GM21717 (cell line): ENCODE measurements at regions not wholly inside any gene's neighbourhood (a gene's known extent, or its start where the extent isn't known, plus 50 kb on each side); places are given as distances from the start of the nearest gene placed in this dataset.

ENCODE experiments used
- ATAC-seq: cut with Tn5 transposase; IDR thresholded peaks from one replicate; pipeline ENCODE4 v1.9.1; 2021; ENCODE audit warnings: mild to moderate bottlenecking, moderate library complexity; ENCODE audit not compliant: unreplicated experiment

DNA sequence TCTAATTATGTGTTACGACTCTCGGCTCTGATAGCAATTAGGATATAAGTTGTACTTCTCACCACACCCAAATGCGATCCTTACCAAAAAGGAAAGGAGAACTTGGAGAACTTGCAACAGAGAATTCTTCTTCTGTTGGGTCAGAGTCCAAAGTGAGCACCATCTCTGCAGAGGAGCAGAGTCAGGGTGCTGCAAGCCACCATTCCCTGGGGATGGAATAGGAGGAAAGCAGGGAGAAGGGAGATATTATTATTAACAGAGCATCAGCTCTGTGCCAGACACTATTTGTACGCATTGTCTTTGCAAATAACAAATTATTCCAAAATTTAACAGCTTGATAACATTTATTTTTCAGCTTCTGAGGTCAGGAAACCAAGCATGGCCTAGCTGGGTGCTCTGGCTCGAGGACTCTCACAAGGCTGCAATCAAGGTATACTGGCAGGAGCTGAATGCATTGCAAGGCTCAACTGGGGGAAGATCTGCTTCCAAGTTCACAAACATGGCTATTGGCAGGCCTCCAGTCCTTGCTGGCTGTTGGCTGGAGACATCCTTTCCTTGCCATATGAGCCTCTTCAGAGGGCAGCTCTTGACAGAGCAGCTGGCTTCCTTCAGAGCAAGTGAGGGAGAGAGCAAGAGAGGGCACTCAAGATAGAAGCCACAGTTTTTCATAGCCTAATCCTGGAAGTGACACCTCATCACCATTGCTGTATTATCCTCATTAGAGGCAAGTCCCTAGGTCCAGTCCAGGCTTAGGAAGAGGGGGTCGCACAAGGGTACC, 296.2 kb upstream of the CDH5 start:
- no peak for ATAC-seq

DNA sequence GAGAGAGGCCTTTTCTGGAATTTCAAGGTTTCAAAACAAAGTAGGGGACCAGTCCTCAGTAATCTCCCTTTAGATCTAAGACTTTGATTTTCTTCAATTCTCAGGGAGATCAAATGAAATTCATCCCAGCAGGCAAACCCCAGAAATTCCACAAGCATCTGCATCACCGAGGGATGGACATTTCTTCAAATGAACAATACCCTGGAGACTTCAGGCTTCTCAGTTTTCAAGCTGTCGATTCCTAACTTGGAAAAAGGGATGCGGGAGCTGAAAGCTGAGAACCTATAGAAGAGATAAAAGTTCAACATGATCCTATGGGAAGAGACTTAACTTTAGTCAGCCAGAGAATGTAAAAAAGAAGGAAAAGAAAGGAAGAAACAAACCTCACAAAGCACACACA, 296.9 kb upstream of the CDH5 start:
- ATAC-seq: no peak

DNA sequence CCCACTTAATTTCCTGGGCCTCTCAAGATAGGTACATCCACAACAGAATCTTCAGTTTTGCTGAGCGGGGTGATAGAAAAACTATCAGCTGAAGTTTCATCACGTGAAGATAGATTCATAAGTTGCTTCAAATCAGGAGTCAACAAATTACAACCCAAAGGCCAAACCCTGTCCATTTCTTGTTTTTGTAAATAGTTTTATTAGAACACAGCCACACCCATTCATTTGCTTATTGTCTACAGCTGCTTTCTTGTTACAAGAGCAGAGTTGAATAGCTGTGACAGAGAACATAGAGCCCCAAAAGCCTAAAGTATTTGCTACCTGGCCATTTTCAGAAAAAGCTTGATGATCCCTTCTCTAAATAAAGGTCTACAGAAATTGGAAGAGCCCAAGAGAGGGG, 300.1 kb upstream of the CDH5 start:
- no peak for ATAC-seq

DNA sequence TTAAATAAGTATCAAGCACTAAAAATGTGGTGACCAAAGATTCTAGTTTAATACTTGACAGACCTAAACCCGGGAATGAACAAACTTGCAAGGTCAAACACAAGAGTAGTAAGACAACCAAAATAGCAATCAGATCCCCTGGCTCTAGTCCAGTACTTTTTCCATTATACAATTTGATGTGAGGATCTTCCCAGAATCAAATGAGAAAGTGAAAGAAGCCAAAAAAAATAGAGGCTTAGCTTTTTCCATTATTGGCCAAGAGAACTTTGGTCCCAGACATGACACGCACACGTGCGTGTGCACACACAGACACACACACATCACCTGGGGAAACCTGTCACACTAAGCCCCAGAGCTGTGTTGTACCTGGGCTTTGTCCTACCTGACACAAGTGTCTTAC, 300.6 kb upstream of the CDH5 start:
- ATAC-seq: no peak

DNA sequence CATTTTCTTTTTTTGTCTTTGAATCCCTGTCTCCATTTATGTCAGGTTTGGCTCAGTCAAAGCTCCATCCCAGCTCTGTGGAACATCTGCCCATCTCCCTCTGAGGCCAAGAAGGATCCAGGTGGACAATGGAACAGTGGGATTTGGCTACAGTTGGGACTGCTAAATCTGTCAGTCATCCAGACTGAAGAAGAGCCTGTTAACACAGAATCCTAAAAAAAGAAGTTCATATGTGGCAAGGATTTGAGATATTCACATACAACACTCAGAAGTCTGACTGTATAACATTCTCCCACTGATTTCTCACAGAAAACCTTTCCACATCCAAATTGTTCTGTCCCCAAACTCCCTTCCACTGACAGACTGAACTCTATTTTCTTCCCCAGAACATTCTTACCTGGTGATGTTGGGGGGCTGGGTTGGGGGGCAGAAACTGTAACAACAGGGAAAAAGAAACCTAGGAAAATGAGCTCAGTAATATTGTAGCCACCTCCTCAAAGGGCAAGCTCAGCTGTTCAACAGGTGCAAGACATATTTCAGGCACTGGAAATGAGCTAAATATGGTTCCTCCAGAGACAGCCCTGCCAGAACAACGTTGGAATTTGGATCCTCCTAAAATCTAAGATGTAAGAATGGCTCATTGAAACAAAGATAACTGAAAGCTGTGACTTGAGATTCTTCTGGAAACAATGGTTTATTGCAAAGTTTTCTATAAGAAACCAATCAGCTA, 301.5 kb upstream of the CDH5 start:
- no peak for ATAC-seq

DNA sequence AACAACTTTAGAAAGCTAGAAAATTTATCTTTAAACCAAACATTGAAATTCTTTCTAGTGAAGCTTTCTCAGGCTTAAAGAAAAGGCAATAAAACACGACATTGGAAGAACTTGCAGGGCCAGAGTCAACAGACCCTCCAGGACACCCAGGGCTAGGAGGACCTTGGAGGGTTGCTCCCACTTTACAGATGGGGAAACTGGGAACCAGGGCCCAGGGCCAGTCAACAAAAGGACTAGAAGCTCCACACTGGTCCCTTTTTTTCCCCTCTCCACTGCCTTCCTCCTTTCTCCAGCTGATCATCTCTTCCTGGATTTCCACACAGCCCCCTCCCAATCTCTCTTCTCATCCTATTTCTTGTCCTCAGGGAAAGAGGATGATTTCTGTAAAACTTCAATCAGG, 307.7 kb upstream of the CDH5 start:
- no peak for ATAC-seq

DNA sequence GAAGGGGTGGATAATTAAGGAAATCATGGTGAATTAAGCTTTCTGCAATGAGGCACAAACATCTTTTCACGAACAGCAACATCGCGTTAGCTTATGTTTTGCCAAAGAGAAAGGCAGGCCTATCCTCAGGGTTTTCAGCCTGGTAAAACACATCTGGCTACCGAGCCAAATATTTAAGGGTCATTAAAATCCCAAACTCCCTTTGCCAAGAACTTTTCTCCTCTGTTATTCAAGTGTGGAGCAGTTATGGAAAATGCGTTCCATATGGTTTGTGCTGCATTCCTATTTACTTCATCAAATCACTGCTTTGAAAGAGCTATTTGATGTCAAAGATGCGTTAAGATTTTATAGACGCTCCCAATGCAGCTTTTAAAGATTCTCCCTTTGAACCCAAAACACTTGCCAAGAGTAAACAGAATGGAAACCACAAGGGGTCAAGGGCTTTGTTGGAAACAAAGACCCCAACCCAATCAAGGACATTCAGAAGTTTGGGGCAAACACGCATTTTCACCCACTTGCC, 308.3 kb upstream of the CDH5 start:
- ATAC-seq: no peak

DNA sequence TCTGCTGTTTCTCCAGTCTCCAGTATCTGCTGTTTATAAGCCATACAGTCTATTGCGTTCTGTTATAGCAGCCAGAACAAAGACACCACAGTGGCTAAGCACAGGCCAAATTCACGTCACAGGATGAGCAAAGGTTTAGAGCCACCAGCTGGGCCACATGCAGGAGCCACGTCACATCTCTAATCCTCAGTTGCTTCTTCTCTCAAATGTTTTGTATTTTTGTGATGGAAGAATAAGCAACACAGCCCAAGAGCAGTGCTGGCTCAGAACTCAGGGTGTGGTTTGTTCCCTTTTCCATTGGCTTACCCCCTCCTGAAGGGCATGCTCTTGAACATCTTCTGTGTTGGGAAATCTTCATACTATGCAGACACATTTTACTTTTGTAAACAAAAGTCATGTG, 309.4 kb upstream of the CDH5 start:
- no peak for ATAC-seq

DNA sequence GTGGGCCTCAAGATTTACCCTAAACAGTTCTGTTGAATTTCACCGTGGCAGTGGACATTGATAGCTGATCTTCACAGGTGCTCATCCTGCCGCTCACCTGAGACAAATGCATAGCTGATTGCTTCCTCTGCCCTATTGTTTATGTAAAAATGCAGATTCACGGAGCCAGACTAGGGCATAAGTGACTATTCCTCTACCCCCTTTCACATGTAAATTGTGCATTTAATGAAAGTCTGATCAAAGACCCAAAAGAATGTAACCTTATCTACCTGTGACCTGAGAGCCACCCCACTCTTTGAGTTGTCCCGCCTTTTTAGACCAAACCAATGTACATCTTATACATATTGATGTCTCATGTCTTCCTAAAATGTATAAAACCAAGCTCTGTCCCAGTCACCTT, 312.4 kb upstream of the CDH5 start:
- no peak for ATAC-seq

DNA sequence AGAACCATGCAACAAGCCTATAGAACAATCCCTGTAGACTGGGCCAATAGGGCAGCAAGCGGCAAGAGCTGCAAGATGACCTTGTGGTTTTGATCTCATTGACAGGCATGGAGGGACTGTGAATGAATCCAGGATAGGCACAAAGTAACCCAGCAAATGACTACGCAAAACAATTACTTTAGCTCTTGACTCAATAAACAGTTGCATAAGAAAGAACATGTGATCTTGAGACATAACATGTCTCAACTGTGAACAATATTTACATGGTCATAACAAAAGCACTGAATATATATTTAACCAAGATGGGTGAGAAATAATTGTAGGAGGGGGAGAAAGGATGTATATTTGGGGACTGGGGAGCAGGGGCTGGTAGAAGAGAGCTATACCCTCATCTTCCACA, 313.7 kb upstream of the CDH5 start:
- ATAC-seq: no peak

DNA sequence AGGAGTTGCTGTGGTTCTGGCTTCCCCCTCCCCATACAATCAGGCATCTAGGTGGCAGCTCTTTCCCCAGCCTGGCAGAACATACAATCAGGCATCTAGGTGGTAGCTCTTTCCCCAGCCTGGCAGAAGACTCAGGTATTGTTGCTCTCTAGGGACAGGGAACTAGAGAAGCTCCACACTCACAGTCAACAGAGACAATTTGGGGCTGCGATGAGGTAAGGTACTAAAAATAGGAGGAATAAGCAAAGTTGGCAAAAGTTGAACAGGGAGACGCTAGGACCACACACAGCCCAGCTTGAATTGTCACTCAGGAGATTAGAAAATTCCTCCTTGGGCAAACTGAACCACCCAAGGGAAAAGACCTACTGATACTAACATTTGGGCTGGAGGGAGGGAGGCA, 315.5 kb upstream of the CDH5 start:
- no peak for ATAC-seq

DNA sequence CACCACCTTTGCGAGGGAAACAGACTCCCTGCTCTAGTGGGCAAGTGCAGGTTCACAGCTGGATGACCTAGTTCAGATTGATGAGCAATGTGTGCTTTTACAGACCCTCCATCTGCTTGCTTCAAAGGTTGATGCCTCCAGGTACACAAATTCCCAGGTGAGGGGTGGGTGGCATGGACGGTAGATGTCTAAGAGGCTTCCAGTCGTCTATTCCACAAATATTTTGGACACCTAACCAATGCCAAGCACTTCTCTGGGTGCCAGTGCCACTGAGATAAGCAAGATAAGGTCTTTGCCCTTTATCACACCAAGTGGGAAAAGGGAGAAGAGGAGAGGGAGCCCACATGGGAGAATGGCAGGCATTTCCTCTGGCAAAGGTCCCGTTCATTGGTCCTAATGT, 316.6 kb upstream of the CDH5 start:
- ATAC-seq: no peak

DNA sequence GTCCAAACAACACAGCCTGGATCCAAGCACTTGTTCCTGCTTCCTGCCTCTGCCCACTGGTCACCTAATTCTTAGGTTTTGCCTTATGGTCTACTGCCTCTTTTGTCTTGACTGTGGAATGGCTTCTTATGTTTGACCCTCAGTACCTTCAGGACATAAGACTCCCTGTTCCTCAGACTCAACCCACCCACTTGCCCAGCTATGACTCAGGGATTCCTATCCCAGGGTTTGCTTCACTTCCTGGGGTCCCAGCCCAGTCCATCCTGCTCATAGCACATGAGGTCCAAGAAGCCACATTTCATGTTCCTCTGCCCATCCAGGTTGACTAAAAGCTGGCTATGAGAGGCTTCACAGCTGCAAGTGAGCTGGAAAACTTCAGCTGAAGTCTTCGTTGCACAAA, 320.9 kb upstream of the CDH5 start:
- ATAC-seq: no peak

DNA sequence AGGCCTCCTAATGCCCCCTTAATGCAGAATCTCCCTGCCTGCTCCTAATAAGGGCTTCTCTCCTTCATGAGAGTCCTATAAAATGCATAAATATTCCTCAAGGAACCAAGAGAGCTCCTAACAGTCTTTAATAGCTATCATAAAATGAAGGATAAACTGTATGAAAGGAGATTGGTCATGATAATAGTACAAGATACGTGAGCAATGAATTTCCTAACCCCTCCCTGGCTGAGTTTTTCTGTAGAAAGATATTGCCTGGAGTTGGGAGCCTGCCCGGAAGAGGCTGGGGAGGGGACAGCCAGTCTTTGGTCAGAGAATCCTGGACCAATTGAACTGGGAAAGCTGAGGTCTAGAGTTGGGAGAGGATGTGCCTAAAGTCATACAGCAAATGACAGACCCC, 321.9 kb upstream of the CDH5 start:
- no peak for ATAC-seq

DNA sequence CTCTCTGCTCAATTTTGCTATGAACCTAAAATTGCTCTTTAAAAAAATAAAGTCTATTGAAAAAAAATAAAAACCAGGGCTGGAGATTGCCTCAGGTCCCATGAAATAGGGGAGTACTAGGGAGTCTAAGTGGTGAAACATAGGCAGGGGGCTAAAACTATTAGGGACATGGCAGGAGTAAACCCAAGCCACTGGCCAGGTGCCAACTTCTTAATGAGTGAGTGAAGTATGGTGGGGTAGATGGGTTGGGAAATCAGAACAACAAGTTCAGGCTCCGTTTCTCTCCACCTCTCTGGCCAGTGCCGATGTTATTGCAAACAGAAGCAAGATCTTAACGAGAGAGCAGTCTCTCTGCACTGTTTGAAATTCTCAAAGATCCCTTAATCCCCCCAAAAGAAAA, 322.4 kb upstream of the CDH5 start:
- ATAC-seq: no peak

DNA sequence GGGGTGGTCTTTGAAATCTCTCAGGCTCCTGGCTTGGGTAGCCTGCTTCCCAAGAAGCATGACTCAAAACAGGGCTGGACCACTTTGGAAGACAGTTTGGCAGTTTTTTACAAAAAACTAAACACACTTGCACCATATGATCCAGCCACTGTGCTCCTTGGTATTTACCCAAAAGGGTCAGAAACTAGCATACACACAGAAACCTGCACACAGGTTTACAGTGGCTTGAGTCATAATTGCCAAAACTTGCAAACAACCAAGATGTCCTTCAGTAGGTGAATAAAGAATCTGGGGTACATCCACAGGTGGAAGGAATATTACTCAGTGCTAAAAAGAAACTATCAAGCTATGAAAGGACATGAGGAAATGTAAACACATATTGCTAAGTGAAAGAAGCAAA, 323.2 kb upstream of the CDH5 start:
- ATAC-seq: no peak

DNA sequence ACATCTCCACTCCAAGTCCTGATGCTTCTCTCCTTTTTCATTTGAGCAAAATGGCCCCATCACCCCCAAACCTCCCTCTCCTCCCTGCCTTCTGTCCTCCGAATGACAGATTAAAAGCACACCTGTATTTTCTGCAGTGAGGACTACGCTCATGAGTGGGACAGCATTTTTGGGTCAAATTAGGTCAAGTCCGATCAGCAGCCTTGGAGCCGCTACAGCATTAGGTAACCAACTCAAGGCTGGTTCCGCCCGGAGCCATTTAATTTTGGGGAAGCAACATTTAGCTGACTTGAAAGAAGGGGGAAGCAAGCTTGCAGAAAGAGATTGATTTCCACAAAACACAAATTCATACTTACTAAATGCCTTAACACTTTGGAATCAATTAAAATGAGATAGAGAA, 324.1 kb upstream of the CDH5 start:
- no peak for ATAC-seq

DNA sequence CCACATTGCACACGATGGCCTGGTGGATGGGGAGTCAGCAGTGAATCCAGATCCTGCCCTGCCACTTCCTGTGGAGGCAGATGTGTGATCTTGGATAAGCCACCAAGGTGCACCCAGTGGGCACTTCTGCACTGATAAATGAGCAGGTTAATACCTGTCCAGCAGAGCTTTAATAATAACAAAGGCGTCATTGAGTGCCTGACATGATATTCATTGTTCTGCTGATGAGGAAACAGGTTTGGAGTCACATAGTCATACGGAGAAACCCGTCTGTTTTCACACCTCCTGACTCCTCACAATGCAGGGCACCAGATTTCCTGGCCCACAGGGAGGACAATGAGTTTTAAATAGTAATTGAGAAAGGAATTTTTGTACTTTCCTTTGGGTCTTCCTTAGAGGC, 324.6 kb upstream of the CDH5 start:
- no peak for ATAC-seq

DNA sequence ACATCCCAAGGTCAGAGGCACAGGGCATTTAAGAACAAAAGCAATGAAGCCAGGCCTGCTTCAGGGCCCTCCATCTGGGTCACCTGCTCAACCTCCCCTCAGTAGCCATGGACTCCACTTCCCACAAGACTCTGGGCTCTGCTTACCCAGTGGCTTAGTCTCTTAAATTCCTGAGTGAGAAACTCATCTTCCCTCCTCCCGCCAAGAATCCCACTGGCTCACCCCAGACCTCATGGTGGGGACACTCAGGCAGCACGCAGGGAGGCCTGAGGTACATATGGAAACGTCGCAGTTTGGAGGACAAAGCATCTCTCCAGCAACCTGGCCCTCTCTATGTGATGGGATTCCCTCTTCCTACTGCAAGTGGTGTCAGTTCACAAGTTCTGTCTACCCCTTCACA, 326.7 kb upstream of the CDH5 start:
- no peak for ATAC-seq

DNA sequence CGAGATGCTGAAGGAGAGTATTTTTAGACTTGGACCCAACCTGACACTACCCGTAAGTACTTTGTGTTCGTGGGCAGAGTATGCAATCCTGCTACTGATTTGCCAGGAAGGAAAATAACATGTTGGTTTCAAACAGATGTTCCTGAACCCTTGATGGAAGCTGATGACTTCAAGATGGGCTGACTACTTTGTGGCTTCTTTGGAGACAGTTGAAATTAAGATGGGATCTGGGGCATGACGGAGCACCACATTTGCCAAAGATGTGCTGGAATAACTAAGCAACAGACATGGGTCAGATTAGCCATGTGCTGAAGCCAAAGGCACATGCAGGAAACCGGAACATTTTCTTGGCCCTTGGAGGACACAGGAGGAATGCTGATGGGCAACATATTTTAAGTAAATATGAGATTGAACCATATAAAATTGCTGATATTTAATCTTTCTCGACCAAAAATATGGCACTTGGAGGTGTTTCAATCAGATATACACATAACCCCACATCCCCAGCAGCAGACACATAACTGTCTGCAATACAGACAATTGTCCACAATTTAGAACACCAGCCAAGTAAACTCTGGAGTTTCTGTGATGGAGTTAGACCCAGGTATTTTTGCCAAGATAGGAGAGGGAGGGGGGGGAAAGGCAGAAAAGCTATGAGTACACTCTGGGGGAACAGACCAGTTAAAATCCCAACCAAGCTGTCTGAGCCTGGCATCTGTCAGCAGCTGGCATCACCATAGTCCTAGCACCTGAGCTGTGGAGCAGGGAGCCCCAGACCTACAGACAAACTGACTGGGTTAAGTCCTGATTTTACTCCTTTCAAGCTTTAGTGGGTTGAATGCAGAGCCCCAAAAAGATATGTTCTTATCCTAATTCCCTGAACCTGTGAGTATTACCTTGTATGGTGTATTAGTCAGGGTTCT, 329.4 kb upstream of the CDH5 start:
- ATAC-seq: no peak

DNA sequence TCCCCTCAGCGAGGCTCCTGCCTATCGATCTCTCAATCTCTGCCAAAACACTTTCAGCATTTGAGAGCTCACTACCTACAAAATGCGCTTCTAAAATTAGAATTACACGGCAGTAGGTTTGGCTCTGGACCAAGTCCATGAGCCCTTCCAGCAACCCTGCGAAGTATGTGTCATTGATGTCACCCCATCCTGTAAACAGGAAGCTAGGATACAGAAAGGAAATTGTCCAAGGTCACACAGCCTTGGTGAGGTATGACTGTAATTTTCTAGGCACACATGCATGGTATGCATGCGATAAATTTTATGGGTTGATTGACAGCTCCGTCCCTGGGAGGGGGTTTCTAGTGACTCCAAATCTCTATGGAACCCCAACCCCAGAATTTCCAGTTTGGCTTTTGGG, 330.3 kb upstream of the CDH5 start:
- no peak for ATAC-seq
